ENCODE measurements at regions not wholly inside any gene's neighbourhood (a gene's known extent, or its start where the extent isn't known, plus 50 kb on each side); places are given as distances from the start of the nearest gene placed in this dataset.

DNA sequence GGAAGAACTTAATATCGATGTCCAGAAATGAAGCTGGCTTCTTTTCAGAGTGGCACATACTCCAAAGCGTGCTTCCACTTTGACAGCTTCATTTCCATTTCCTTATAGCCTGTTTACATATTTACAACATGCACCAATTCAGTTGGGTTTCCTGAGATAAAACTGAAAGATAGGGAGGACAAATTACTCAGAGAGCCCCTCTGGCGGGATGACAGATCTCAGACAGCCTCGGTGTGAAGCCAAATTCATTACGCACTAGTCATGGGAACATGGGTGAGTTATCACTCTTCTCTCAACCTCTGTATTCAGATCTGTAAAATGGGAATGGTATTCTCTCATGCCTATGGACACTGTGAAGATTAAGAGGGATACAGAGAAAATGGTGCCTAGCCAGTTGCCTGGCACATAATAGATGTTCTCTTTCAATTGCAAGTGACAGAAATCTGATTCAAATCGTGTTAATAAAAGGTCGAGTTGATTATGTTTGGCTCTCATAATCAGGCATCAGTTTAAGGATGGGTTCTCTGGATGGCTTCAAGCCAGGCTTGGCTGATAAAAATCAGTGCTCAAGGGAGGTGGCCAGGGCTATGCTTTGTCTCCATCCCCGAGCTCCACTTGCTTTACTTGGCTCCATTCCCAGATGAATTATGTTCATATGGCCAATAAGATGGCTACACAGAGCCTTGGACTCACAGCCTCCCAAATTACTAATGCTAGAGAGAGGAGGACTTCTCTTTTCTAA lies 132.2 kb upstream of the C1QTNF7 start:
- TF ChIP-seq, protein P1, sequence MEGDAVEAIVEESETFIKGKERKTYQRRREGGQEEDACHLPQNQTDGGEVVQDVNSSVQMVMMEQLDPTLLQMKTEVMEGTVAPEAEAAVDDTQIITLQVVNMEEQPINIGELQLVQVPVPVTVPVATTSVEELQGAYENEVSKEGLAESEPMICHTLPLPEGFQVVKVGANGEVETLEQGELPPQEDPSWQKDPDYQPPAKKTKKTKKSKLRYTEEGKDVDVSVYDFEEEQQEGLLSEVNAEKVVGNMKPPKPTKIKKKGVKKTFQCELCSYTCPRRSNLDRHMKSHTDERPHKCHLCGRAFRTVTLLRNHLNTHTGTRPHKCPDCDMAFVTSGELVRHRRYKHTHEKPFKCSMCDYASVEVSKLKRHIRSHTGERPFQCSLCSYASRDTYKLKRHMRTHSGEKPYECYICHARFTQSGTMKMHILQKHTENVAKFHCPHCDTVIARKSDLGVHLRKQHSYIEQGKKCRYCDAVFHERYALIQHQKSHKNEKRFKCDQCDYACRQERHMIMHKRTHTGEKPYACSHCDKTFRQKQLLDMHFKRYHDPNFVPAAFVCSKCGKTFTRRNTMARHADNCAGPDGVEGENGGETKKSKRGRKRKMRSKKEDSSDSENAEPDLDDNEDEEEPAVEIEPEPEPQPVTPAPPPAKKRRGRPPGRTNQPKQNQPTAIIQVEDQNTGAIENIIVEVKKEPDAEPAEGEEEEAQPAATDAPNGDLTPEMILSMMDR (conservative IDR thresholded peaks at IDR 0.05) = no peak
- TF ChIP-seq ZFX (IDR thresholded peaks at IDR 0.05) = no peak

Data from C4-2B (cell line).